ENCODE measurements at regions not wholly inside any gene's neighbourhood (a gene's known extent, or its start where the extent isn't known, plus 50 kb on each side); places are given as distances from the start of the nearest gene placed in this dataset.
"Not testable (repeated sequence)": the region's sequence is repeated elsewhere in the genome, so short reads cannot be mapped to it uniquely, and the experiment has no call there.

DNA sequence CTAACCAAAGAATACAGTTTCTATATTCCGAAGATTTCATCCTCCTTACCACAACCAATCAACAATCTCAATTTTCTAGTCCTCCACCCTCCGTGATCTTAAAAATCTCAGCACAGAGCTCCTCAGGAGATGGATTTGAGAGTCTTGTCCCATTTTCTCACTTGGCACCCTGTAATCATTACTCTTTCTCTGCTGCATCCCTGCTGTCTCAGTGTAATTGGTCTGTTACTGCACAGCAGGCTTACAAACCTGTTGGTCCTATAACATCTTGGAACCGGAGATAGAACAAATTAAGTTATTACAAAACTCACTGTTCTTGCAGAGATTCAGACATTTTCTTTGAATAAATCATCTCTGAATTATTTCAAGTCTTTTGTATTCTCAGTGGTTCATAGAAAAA, 1227.2 kb downstream of the JRKL start:
- no peak for DNase-seq

- DNase-seq = no peak
Observed at GRCh38 chr11:97620007-97620406, 1230.2 kb downstream of the JRKL start.

- no peak for DNase-seq
Observed at GRCh38 chr11:97621282-97621681, 1231.5 kb downstream of the JRKL start.

- no peak for DNase-seq
Observed at GRCh38 chr11:97622795-97623194, 1233.0 kb downstream of the JRKL start.

DNA sequence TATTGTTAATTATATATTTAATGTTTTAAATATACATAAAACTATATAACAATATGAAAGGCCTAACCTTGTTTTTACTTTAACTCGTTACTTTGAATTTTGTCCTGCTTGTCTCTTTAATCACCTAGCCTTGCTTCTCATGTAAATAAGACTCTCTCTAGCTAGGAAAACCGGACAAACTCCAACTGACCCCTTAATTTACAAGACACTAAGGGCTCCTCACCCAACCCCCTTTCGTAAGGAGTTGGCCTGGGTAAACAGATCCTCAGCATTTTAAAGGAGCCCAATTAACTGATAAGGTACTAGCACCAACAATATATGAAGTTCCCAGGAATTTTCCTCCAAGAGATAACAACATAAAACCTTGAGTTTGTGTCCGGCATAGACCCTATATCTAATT, 1246.9 kb downstream of the JRKL start:
- not testable (repeated sequence) for DNase-seq

GRCh38 chr11:97637701-97638100, 1247.9 kb downstream of the JRKL start:
- DNase-seq = no peak

GRCh38 chr11:97638641-97639224, 1248.9 kb downstream of the JRKL start:
- DNase-seq = peak; percentile 4

- no peak for DNase-seq
Observed at GRCh38 chr11:97641988-97642387, 1252.2 kb downstream of the JRKL start.

- no peak for DNase-seq
Observed at GRCh38 chr11:97645736-97646135, 1255.9 kb downstream of the JRKL start.

GRCh38 chr11:97656356-97656755, 1266.5 kb downstream of the JRKL start:
- DNase-seq = no peak

DNA sequence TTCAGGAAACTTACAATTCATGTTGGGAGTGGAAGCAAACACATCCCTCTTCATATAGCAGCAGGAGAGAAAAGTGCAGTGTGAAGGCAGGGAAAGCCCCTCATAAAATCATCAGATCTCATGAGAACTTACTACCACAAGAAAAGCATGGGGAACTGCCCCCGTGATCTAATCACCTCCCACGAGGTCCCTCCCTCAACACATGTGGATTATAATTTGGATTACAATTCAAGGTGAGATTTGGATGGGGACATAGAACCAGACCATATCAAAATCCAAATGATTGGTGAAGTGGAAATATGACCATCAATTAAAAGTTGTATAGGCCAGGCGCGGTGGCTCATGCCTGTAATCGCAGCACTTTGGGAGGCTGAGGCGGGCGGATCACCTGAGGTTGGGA, 1268.0 kb downstream of the JRKL start:
- DNase-seq = no peak

- DNase-seq = no peak
Observed at GRCh38 chr11:97667057-97667456, 1277.2 kb downstream of the JRKL start.

DNA sequence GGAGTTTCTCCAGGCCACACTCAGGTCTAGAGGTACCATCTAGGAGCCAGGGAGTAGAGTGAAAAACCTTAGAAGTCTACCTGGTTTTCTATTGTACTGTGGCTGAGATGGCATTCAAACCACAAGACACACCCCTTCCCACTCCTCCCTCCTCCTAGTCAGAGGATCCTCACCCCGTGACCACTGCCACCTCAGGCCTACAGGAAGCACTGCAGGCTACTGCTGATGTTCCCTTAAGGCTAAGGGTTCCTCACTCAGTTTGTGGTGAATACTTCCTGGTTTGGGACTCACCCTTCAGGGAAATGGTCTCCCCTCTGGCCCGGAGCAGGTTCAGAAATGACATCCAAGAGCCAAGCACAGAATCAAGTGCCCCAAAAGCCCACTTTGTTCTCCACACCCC, 1293.9 kb downstream of the JRKL start:
- DNase-seq = peak; percentile 65

- DNase-seq = no peak
Observed at GRCh38 chr11:97684486-97685439, 1295.0 kb downstream of the JRKL start.

GRCh38 chr11:97685695-97686094, 1295.9 kb downstream of the JRKL start:
- no peak for DNase-seq

DNA sequence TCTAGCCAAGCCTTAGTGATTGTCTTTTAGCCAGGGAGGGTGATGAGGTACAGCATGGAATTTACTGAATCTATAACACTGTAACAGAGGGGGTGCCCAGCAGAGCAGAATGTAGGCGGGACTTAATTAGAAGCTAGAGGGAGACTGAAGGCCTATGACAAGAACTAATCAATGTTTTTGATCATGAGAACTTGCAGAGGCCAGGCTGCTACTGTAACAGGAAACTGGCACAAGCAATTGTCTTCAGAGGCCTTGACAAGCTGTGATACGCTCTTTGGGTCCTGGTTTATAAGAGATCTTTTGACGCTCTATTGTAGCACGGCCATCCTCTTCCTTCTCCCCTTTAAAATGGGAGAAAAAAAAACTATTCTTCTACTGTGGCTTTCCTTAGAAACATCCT, 1297.3 kb downstream of the JRKL start:
- no peak for DNase-seq

GRCh38 chr11:97691061-97691460, 1301.2 kb downstream of the JRKL start:
- DNase-seq = no peak

- DNase-seq = peak; percentile 8
Observed at GRCh38 chr11:97702951-97703350, 1313.1 kb downstream of the JRKL start.

- DNase-seq = no peak
Observed at GRCh38 chr11:97703851-97704250, 1314.0 kb downstream of the JRKL start.

DNA sequence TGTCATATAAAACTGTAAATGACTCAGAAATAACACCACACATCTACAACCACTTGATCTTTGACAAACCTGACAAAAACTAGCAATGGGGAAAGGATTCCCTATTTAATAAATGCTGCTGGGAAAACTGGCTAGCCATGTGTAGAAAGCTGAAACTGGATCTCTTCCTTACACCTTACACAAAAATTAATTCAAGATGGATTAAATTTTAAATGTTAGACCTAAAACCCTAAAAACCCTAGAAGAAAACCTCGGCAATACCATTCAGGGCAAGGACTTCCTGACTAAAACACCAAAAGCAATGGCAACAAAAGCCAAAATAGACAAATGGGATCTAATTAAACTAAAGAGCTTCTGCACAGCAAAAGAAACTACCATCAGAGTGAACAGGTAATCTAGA, 1315.3 kb upstream of the CNTN5 start:
- DNase-seq = not testable (repeated sequence)

- DNase-seq = no peak
Observed at GRCh38 chr11:97717922-97718321, 1302.8 kb upstream of the CNTN5 start.

- no peak for DNase-seq
Observed at GRCh38 chr11:97722065-97722464, 1298.7 kb upstream of the CNTN5 start.

DNA sequence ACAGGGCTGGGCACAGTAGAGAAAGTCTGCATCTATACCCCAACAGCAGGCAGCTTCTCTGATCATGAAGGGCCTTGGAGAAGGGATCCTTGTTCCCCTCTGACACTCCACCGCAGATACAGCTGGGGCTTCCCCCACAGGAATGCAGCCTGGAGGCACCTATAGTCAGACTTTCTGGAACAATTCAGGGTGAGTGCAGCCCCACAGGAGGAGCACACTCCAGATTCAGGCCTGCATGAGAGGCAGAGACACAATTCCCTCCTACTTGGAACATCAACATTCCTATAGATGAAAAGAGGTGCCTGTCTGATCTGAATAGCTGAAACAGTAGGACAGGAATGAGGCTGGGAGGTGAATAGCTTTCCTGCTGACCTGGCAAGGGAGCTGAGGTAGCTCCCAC, 1298.0 kb upstream of the CNTN5 start:
- DNase-seq = no peak

DNA sequence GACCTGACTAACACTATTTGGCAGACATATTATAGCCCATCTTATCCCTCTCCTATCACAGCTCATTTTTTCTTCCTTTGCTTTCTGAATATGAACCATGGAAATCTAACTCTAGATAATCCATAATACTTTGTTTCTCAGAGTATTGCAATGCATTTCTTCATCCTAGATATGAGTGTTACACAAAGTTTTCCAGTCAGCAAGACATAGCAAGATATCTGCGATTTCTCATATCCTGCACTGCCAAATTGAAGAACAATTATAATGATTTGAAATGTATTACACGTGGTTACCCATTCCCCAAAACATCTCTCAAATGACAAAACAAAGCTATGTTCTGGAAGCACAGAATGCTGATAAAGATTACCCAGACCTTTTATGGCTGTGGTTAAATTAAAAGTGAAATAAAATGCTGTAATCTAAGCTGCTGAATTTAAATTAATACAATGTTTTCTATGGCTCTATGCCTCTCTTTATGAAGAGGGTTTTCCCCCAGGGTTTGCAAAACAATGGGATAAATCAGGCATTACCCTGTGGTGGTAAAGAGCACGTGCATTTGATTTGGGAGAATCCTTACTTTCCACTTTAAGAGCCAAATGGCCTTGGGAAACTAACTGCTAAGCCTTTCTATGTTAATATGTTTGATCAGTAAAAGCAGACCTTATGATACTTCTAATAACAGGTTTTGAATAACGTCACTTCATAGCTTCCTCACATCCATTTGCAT, 1291.0 kb upstream of the CNTN5 start:
- no peak for DNase-seq

Measured in hematopoietic multipotent progenitor cell treated with erythropoietin and hydrocortisone succinate and interleukin-3 and kit ligand, for 6 days (in vitro differentiated cells).